ENCODE measurements at regions not wholly inside any gene's neighbourhood (a gene's known extent, or its start where the extent isn't known, plus 50 kb on each side); places are given as distances from the start of the nearest gene placed in this dataset.

GRCh38 chrX:67288156-67288555 is 255.7 kb upstream of the AR start:
- no peak overlapping the region for H3K27ac ChIP-seq

GRCh38 chrX:67289055-67289499 is 254.7 kb upstream of the AR start:
- H3K27ac ChIP-seq = no peak overlapping the region
- TF ChIP-seq CTCF (conservative IDR thresholded peaks at IDR 0.05) = no peak
- no peak for TF ChIP-seq ZFX (IDR thresholded peaks at IDR 0.05)

More at GRCh38 chrX:67288156-67288555, 255.7 kb upstream of the AR start:
- TF ChIP-seq CTCF (conservative IDR thresholded peaks at IDR 0.05) = no peak

GRCh38 chrX:67290489-67291220 is 253.2 kb upstream of the AR start:
- TF ChIP-seq CTCF (conservative IDR thresholded peaks at IDR 0.05) (no peak), ZFX (IDR thresholded peaks at IDR 0.05) (no peak)
- no peak overlapping the region for H3K27ac ChIP-seq

- no peak overlapping the region for H3K27ac ChIP-seq
- no peak for TF ChIP-seq CTCF (conservative IDR thresholded peaks at IDR 0.05)
- TF ChIP-seq ZFX (IDR thresholded peaks at IDR 0.05) = no peak
These were observed 247.9 kb upstream of the AR start for GRCh38 chrX:67295924-67296323.

GRCh38 chrX:67296395-67296794 is 247.4 kb upstream of the AR start:
- no peak for TF ChIP-seq ZFX (IDR thresholded peaks at IDR 0.05)
- no peak for TF ChIP-seq CTCF (conservative IDR thresholded peaks at IDR 0.05)
- H3K27ac ChIP-seq = no peak overlapping the region

GRCh38 chrX:67317725-67318124 is 226.1 kb upstream of the AR start:
- TF ChIP-seq CTCF (conservative IDR thresholded peaks at IDR 0.05) (no peak), ZFX (IDR thresholded peaks at IDR 0.05) (no peak)
- H3K27ac ChIP-seq = no peak overlapping the region

GRCh38 chrX:67328476-67328875 is 215.3 kb upstream of the AR start:
- H3K27ac ChIP-seq = no peak overlapping the region
- no peak for TF ChIP-seq CTCF (conservative IDR thresholded peaks at IDR 0.05)
- TF ChIP-seq ZFX (IDR thresholded peaks at IDR 0.05) = no peak

Measured in C4-2B (cell line).